ENCODE measurements at regions not wholly inside any gene's neighbourhood (a gene's known extent, or its start where the extent isn't known, plus 50 kb on each side); places are given as distances from the start of the nearest gene placed in this dataset.

DNA sequence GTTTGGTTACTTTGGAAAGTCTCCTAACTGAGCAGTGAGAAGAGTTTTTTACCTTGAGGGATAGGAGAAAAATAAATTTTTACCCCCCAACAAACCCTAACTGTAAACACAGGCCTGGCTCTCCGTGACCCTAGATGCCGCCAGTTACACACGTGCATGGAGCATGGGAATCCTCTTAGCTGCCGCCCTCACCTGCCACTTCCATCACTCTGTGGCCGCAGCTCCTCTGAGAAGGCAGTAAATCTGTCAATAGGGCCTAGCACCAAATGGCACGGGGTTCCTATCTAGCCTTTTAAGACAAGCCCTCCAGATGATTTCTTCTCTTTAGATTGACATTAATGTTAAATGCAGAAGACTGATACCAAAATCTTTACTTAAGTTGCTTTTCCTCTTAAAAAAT is 330.3 kb upstream of the FAM241A start:
- TF ChIP-seq MXI1 (IDR thresholded peaks at IDR 0.05; ENCODE audit: low read depth, low read length) (no peak), POLR2A (conservative IDR thresholded peaks at IDR 0.05) (no peak), CBX8 (IDR thresholded peaks at IDR 0.05; ENCODE audit: borderline replicate concordance, extremely low read depth, low read depth, low read length, poor library complexity, severe bottlenecking) (no peak), POLR2AphosphoS2 (IDR thresholded peaks at IDR 0.05; ENCODE audit: low read length) (no peak), TSC22D4 (tag; IDR thresholded peaks at IDR 0.05) (no peak)
- TF ChIP-seq, protein P1, sequence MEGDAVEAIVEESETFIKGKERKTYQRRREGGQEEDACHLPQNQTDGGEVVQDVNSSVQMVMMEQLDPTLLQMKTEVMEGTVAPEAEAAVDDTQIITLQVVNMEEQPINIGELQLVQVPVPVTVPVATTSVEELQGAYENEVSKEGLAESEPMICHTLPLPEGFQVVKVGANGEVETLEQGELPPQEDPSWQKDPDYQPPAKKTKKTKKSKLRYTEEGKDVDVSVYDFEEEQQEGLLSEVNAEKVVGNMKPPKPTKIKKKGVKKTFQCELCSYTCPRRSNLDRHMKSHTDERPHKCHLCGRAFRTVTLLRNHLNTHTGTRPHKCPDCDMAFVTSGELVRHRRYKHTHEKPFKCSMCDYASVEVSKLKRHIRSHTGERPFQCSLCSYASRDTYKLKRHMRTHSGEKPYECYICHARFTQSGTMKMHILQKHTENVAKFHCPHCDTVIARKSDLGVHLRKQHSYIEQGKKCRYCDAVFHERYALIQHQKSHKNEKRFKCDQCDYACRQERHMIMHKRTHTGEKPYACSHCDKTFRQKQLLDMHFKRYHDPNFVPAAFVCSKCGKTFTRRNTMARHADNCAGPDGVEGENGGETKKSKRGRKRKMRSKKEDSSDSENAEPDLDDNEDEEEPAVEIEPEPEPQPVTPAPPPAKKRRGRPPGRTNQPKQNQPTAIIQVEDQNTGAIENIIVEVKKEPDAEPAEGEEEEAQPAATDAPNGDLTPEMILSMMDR (IDR thresholded peaks at IDR 0.05 in 2 of 3, conservative IDR thresholded peaks at IDR 0.05 in 1 of 3; ENCODE audit: insufficient read depth in 2 of 3, low read depth in 1 of 3, low read length in 3 of 3), result no peak
